WERI-Rb-1 (cell line): ENCODE measurements at regions not wholly inside any gene's neighbourhood (a gene's known extent, or its start where the extent isn't known, plus 50 kb on each side); places are given as distances from the start of the nearest gene placed in this dataset.
"Not testable (repeated sequence)": the region's sequence is repeated elsewhere in the genome, so short reads cannot be mapped to it uniquely, and the experiment has no call there.

ENCODE experiments used
- DNase-seq: peaks from one replicate; pipeline ENCODE4 v3.0.0-alpha.2; 2020
- H3K27ac ChIP-seq: fragments of 250-450 bp; sonication (Bioruptor Pico); 2 replicates; pipeline ENCODE4 v1.5.1; 2020; ENCODE audit warnings: mild to moderate bottlenecking, moderate library complexity
- H3K27me3 ChIP-seq: fragments of 250-450 bp; sonication (Bioruptor Pico); 2 replicates; pipeline ENCODE4 v1.5.1; 2021; ENCODE audit warnings: mild to moderate bottlenecking, low read depth, moderate library complexity; ENCODE audit not compliant: insufficient read depth, severe bottlenecking
- H3K36me3 ChIP-seq: fragments of 250-450 bp; sonication (Bioruptor Pico); 2 replicates; pipeline ENCODE4 v1.5.1; 2020; ENCODE audit warnings: mild to moderate bottlenecking, moderate library complexity
- H3K4me3 ChIP-seq: 2 replicates; pipeline ENCODE4 v1.5.1; 2011; ENCODE audit warnings: low read depth, mild to moderate bottlenecking, control low read depth, low read length
- H3K9me3 ChIP-seq: fragments of 250-450 bp; sonication (Bioruptor Pico); 2 replicates; pipeline ENCODE4 v1.5.1; 2021; ENCODE audit warnings: mild to moderate bottlenecking, moderate library complexity; ENCODE audit not compliant: severe bottlenecking
- TF ChIP-seq, protein P1 (sequence below): IDR thresholded peaks from 2 replicates; pipeline ENCODE4 v1.5.1; 2011; ENCODE audit warnings: low read depth, mild to moderate bottlenecking, control low read depth, inconsistent platforms, low read length

DNA sequence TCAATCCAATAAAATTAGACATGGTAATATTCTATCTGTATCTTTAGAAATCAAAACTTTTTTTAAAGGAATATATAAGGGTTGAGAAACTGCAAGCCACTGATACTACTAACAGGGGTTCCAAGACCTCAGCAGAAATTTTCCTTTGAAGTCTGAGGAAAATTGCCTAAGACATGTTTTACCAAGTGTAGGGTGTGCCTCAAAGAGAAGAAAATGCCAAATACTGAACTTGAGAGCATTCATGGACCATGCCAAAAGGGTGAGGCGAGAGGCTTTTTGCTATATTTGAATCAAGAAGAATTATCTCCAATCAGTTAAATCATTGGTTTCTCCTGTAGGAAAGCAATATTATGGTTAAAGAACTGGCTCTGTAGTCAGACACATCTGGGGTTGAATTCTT is 207.9 kb upstream of the B3GALT2 start:
- no peaks in the 10 kb centered on the region for H3K36me3 ChIP-seq
- H3K27me3 ChIP-seq = no peaks in the 10 kb centered on the region
- H3K27ac ChIP-seq = no peak overlapping the region
- TF ChIP-seq, protein P1, sequence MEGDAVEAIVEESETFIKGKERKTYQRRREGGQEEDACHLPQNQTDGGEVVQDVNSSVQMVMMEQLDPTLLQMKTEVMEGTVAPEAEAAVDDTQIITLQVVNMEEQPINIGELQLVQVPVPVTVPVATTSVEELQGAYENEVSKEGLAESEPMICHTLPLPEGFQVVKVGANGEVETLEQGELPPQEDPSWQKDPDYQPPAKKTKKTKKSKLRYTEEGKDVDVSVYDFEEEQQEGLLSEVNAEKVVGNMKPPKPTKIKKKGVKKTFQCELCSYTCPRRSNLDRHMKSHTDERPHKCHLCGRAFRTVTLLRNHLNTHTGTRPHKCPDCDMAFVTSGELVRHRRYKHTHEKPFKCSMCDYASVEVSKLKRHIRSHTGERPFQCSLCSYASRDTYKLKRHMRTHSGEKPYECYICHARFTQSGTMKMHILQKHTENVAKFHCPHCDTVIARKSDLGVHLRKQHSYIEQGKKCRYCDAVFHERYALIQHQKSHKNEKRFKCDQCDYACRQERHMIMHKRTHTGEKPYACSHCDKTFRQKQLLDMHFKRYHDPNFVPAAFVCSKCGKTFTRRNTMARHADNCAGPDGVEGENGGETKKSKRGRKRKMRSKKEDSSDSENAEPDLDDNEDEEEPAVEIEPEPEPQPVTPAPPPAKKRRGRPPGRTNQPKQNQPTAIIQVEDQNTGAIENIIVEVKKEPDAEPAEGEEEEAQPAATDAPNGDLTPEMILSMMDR = no peak
- no peak overlapping the region for H3K4me3 ChIP-seq
- DNase-seq = no peak
- no peaks in the 10 kb centered on the region for H3K9me3 ChIP-seq

DNA sequence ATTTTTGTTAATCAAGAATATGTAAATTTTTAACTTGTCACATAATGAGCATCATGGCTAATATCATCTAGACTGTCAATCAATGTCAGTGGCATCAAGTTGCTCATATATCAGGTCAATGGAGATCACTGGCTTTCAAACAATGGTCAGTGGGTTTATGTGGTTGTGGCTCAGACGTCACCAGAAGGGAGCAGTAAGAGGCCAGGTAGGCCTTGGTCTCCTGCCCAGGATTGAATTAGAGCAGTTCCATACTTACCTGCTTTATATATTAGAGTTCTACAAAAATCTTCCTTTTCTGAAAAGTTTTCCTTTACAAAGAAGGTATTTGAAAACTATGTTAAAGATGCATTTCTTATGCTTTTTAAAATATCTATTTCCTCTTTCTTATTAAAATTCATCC is 206.3 kb upstream of the B3GALT2 start:
- no peak overlapping the region for H3K4me3 ChIP-seq
- peak; percentile 30 for DNase-seq
- TF ChIP-seq, protein P1 = peak; percentile 47
- no peak overlapping the region for H3K27ac ChIP-seq
- no peaks in the 10 kb centered on the region for H3K27me3 ChIP-seq
- no peaks in the 10 kb centered on the region for H3K9me3 ChIP-seq
- H3K36me3 ChIP-seq = no peaks in the 10 kb centered on the region

DNA sequence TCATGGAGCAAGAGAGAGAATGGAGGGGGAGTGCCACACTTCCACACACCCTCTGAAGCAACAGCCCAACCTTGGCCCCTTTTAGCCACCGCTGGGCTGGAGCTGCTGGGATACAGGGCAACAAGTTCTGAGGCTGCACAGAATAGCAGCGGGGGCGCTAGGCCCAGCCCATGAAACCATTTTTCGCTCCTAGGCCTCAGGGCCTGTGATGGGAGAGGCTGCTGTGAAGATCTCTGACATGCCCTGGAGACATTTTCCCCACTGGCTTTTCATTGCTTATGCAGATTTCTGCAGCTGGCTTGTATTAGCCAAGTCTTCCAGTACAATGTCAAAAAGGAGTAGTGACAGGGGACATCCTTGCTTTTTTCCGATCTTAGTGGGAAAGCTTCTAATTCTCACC is 202.3 kb upstream of the B3GALT2 start:
- TF ChIP-seq, protein P1 = no peak

DNA sequence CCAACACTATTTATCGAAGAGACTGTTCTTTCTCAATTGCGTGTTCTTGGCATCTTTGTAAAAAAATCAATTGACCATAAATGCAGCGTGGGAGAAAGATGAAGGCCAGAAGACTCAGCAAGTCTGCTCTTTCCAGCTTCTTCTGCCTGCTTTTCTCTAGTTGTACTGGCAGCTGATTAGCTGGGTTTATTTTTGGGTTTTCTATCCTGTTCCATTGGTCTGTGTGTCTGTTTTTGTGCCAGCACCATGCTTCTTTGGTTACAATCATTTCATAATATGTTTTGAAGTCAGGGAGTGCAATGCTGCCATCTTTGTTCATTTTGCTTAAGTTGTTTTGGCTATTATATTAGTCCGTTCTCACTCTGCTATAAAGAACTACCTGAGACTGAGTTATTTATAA is 201.8 kb upstream of the B3GALT2 start:
- TF ChIP-seq, protein P1 = no peak
- no peak overlapping the region for H3K27ac ChIP-seq
- H3K27me3 ChIP-seq = no peaks in the 10 kb centered on the region
- DNase-seq = no peak
- no peaks in the 10 kb centered on the region for H3K36me3 ChIP-seq
- H3K4me3 ChIP-seq = no peak overlapping the region
- no peaks in the 10 kb centered on the region for H3K9me3 ChIP-seq

More for the DNA sequence above, 202.3 kb upstream of the B3GALT2 start:
- H3K9me3 ChIP-seq = no peaks in the 10 kb centered on the region
- no peaks in the 10 kb centered on the region for H3K36me3 ChIP-seq
- H3K27me3 ChIP-seq = no peaks in the 10 kb centered on the region
- H3K27ac ChIP-seq = no peak overlapping the region
- H3K4me3 ChIP-seq = no peak overlapping the region
- no peak for DNase-seq

DNA sequence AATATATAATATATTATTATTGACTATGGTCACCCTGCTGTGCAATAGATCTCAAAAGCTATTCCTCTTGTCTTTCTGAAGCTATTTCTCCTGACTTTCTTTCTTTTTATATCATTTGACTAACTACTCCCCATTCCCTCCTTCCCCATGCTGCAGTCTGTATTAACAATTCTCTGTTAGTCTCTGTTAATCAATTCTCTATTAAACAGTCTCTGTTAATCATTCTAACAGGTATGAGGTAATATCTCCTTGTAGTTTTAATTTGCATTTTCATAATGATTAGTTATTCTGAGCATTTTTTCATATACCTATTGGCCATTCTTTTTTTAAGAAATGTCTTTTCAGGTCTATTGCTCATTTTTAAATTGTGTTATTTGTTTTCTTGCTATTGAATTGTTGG is 201.0 kb upstream of the B3GALT2 start:
- Histone ChIP-seq H3K9me3 (no peaks in the 10 kb centered on the region), H3K27ac (no peak overlapping the region), H3K4me3 (no peak overlapping the region), H3K27me3 (no peaks in the 10 kb centered on the region), H3K36me3 (no peaks in the 10 kb centered on the region)
- no peak for DNase-seq
- TF ChIP-seq, protein P1 = no peak

DNA sequence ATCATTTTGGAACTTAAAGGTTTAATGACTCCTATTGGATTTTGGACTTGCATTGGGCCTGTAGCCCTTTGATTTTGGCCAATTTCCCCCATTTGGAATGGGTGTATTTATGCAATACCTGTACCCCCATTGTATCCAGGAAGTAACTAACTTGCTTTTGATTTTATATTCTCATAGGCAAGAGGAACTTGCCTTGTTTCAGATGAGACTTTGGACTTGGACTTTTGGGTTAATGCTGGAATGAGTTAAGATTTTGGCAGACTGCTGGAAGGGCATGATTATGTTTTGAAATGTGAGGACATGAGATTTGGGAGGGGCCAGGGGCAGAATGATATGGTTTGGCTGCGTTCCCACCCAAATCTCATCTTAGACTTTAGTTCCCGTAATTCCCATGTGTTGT is 192.0 kb upstream of the B3GALT2 start:
- H3K27ac ChIP-seq, H3K4me3 ChIP-seq, DNase-seq, H3K36me3 ChIP-seq, H3K9me3 ChIP-seq, H3K27me3 ChIP-seq: not testable (repeated sequence)
